Type B pancreatic cell (in vitro differentiated cells): ENCODE measurements at regions not wholly inside any gene's neighbourhood (a gene's known extent, or its start where the extent isn't known, plus 50 kb on each side); places are given as distances from the start of the nearest gene placed in this dataset.
A peak's percentile ranks its signal among the peaks of the same experiment; 100 is the strongest.

Source experiments
- DNase-seq: peaks from one replicate; pipeline ENCODE4 v3.0.0; 2021; ENCODE audit warnings: mixed read lengths; ENCODE audit not compliant: unreplicated experiment; ENCODE audit errors: extremely low spot score
- H3K27ac Mint-ChIP-seq: 2 replicates; pipeline ENCODE4 v1.8.0; 2021; ENCODE audit warnings: mild to moderate bottlenecking, mixed read lengths
- H3K27me3 Mint-ChIP-seq: 2 replicates; pipeline ENCODE4 v1.8.0; 2021; ENCODE audit warnings: mixed read lengths
- H3K36me3 Mint-ChIP-seq: 2 replicates; pipeline ENCODE4 v1.8.0; 2021; ENCODE audit warnings: mixed read lengths
- H3K4me1 Mint-ChIP-seq: one replicate; pipeline ENCODE4 v1.8.0; 2021; ENCODE audit warnings: mixed read lengths; ENCODE audit not compliant: unreplicated experiment
- H3K4me3 Mint-ChIP-seq: 2 replicates; pipeline ENCODE4 v1.8.0; 2021; ENCODE audit warnings: mild to moderate bottlenecking, mixed read lengths
- H3K9me3 Mint-ChIP-seq: 2 replicates; pipeline ENCODE4 v1.8.0; 2021; ENCODE audit warnings: mixed read lengths
- CTCF ChIP-seq: fragments of 200-600 bp; sonication (generic); conservative IDR thresholded peaks from 2 replicates; pipeline ENCODE4 v1.5.0; 2021; ENCODE audit warnings: antibody characterized with exemption, mild to moderate bottlenecking

- H3K36me3 Mint-ChIP-seq: no peaks in the 10 kb centered on the region
- DNase-seq: no peak
- TF ChIP-seq CTCF: no peak
- H3K27me3 Mint-ChIP-seq: no peaks in the 10 kb centered on the region
- peak overlapping the region; percentile 84 for H3K4me3 Mint-ChIP-seq
- H3K9me3 Mint-ChIP-seq: no peaks in the 10 kb centered on the region
- H3K27ac Mint-ChIP-seq: peak overlapping the region; percentile 92
- peaks cover 50% of the 10 kb centered on the region for H3K4me1 Mint-ChIP-seq
These were observed 126.9 kb upstream of the ZNF516 start for GRCh38 chr18:76621782-76622495.

DNA sequence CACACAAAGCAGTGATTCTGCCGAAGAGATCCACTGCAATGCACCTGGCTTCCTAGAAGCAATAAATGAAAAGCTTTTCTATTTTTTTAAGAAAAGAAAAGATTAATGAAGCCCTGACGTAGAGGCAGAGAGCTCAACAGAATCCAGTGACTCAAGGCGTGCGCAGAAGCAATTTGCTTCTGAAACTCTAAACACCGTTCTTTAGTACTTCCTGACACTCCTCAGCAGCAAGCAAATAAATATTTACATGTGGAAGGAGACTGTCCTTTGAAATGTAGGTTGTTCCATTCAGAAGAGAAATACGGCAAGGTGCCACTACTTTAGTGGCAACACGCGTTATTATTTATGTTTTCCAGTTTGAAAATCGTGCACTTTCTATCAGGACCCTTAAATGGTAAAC, 126.2 kb upstream of the ZNF516 start:
- peak overlapping the region; percentile 84 for H3K4me3 Mint-ChIP-seq
- H3K4me1 Mint-ChIP-seq: peaks cover 50% of the 10 kb centered on the region
- peak overlapping the region; percentile 92 for H3K27ac Mint-ChIP-seq
- no peaks in the 10 kb centered on the region for H3K36me3 Mint-ChIP-seq
- no peaks in the 10 kb centered on the region for H3K27me3 Mint-ChIP-seq
- TF ChIP-seq CTCF: no peak
- DNase-seq: no peak
- H3K9me3 Mint-ChIP-seq: no peaks in the 10 kb centered on the region

DNA sequence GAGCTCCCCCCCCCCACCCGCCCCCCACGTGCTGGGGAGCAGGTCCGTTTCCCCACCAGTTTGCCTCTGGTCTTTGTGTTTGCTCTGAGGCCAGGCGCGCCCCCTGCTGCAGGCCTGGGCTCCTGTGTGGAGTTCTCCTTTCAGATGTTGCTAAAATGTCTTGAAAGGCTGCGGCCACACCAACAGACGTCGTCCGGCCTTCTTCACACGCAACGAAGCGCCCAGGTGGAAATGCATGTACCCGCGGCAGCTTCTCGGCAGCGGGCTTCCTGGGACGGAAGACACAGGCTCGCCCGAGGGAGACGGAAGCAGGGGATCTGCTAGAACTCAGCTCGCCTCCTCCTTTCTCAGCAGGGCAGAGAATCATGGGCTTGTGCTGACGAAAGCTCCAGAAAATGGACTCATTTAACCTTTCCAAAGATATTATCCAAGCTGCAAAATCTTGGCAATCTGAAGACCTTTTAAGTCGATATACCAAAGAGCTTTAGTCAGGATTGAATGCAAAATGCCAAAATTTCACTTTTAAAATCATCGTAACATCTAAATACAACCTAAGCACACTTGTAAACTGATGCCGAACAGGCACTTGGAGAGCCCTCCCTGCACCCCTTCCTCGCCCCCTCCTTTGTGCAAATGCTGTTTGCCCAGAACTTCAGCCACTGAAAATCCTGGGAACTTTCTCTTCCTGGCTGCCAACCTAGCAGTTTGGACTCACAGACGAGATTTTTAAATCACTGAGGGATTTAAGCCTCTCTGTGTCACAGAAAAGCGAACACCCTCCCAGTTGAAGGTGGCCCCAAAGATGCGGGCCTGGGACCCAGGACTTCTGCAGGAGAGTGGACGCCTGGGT, 125.5 kb upstream of the ZNF516 start:
- DNase-seq: no peak
- peaks cover 53% of the 10 kb centered on the region for H3K4me1 Mint-ChIP-seq
- H3K4me3 Mint-ChIP-seq: peak overlapping the region; percentile 84
- peaks cover 1% of the 10 kb centered on the region for H3K27me3 Mint-ChIP-seq
- H3K27ac Mint-ChIP-seq: peak overlapping the region; percentile 92
- H3K9me3 Mint-ChIP-seq: no peaks in the 10 kb centered on the region
- peak; percentile 75 for TF ChIP-seq CTCF
- H3K36me3 Mint-ChIP-seq: no peaks in the 10 kb centered on the region

GRCh38 chr18:76619621-76620315, 124.7 kb upstream of the ZNF516 start:
- Mint-ChIP-seq H3K4me3 (peak overlapping the region; percentile 87), H3K9me3 (no peaks in the 10 kb centered on the region), H3K27ac (peak overlapping the region; percentile 92), H3K4me1 (peaks cover 55% of the 10 kb centered on the region), H3K36me3 (no peaks in the 10 kb centered on the region), H3K27me3 (peaks cover 3% of the 10 kb centered on the region)
- no peak for DNase-seq
- TF ChIP-seq CTCF: no peak

- peaks cover 55% of the 10 kb centered on the region for H3K4me1 Mint-ChIP-seq
These were observed 124.2 kb upstream of the ZNF516 start for GRCh38 chr18:76619261-76619620.

More at GRCh38 chr18:76619261-76619620, 124.2 kb upstream of the ZNF516 start:
- H3K36me3 Mint-ChIP-seq: no peaks in the 10 kb centered on the region
- H3K9me3 Mint-ChIP-seq: no peaks in the 10 kb centered on the region
- no peak for DNase-seq
- peaks cover 3% of the 10 kb centered on the region for H3K27me3 Mint-ChIP-seq
- peak overlapping the region; percentile 87 for H3K4me3 Mint-ChIP-seq
- no peak for TF ChIP-seq CTCF
- peak overlapping the region; percentile 92 for H3K27ac Mint-ChIP-seq
